ENCODE measurements at regions not wholly inside any gene's neighbourhood (a gene's known extent, or its start where the extent isn't known, plus 50 kb on each side); places are given as distances from the start of the nearest gene placed in this dataset.
"Not testable (repeated sequence)": the region's sequence is repeated elsewhere in the genome, so short reads cannot be mapped to it uniquely, and the experiment has no call there.

GRCh38 chr5:96171973-96172372 is 210.3 kb upstream of the ELL2 start:
- not testable (repeated sequence) for DNase-seq (ENCODE audit: low read depth)

- not testable (repeated sequence) for DNase-seq (ENCODE audit: low read depth)
Observed at GRCh38 chr5:96170481-96171125, 209.0 kb upstream of the ELL2 start.

GRCh38 chr5:96168833-96169232 is 207.2 kb upstream of the ELL2 start:
- not testable (repeated sequence) for DNase-seq (ENCODE audit: low read depth)

GRCh38 chr5:96159043-96159442 is 197.4 kb upstream of the ELL2 start:
- no peak for DNase-seq (ENCODE audit: low read depth)

- peak; percentile 33 for DNase-seq (ENCODE audit: low read depth)
Observed at GRCh38 chr5:96157841-96158291, 196.2 kb upstream of the ELL2 start.

- DNase-seq (ENCODE audit: low read depth) = no peak
Observed at GRCh38 chr5:96157077-96157780, 195.6 kb upstream of the ELL2 start.

GRCh38 chr5:96155147-96155546 is 193.5 kb upstream of the ELL2 start:
- no peak for DNase-seq (ENCODE audit: low read depth)

GRCh38 chr5:96151891-96152290 is 190.2 kb upstream of the ELL2 start:
- DNase-seq (ENCODE audit: low read depth) = peak; percentile 5

GRCh38 chr5:96150007-96150406 is 188.4 kb upstream of the ELL2 start:
- DNase-seq (ENCODE audit: low read depth) = no peak

- peak; percentile 22 for DNase-seq (ENCODE audit: low read depth)
Observed at GRCh38 chr5:96149546-96149945, 187.9 kb upstream of the ELL2 start.

- no peak for DNase-seq (ENCODE audit: low read depth)
Observed at GRCh38 chr5:96149021-96149420, 187.4 kb upstream of the ELL2 start.

GRCh38 chr5:96148376-96148775 is 186.7 kb upstream of the ELL2 start:
- DNase-seq (ENCODE audit: low read depth) = no peak

- no peak for DNase-seq (ENCODE audit: low read depth)
Observed at GRCh38 chr5:96147866-96148265, 186.2 kb upstream of the ELL2 start.

GRCh38 chr5:96146675-96147074 is 185.0 kb upstream of the ELL2 start:
- DNase-seq (ENCODE audit: low read depth) = peak; percentile 77

GRCh38 chr5:96144289-96144688 is 182.6 kb upstream of the ELL2 start:
- no peak for DNase-seq (ENCODE audit: low read depth)

GRCh38 chr5:96143450-96143849 is 181.8 kb upstream of the ELL2 start:
- DNase-seq (ENCODE audit: low read depth) = peak; percentile 37

GRCh38 chr5:96142786-96143434 is 181.3 kb upstream of the ELL2 start:
- DNase-seq (ENCODE audit: low read depth) = peak; percentile 19

- DNase-seq (ENCODE audit: low read depth) = no peak
Observed at GRCh38 chr5:96142184-96142781, 180.6 kb upstream of the ELL2 start.

- DNase-seq (ENCODE audit: low read depth) = peak; percentile 26
Observed at GRCh38 chr5:96141749-96142148, 180.1 kb upstream of the ELL2 start.

- DNase-seq (ENCODE audit: low read depth) = no peak
Observed at GRCh38 chr5:96140496-96140895, 178.8 kb upstream of the ELL2 start.

GRCh38 chr5:96140084-96140483 is 178.4 kb upstream of the ELL2 start:
- no peak for DNase-seq (ENCODE audit: low read depth)

GRCh38 chr5:96134886-96135285 is 173.2 kb upstream of the ELL2 start:
- DNase-seq (ENCODE audit: low read depth) = no peak

All from ELR (cell line).